CD14-positive monocyte (primary cell): ENCODE measurements at regions not wholly inside any gene's neighbourhood (a gene's known extent, or its start where the extent isn't known, plus 50 kb on each side); places are given as distances from the start of the nearest gene placed in this dataset.

Source experiments
- DNase-seq, 3 donors: peaks; one replicate each; pipeline ENCODE4 v3.0.0-alpha.2; 2011 to 2022
- H2AFZ ChIP-seq: 2 replicates; pipeline ENCODE4 v1.6.0; 2012; ENCODE audit warnings: mild to moderate bottlenecking, low read depth, low read length, inconsistent platforms; ENCODE audit not compliant: insufficient read depth, poor library complexity, severe bottlenecking
- H3K27ac ChIP-seq, 2 donors: 1 replicate in 1 of 2; 2 replicates in 1 of 2; pipeline ENCODE4 v1.5.1; 2012 to 2013; ENCODE audit warnings: low read length in 2 of 2, control low read depth in 1 of 2, inconsistent platforms in 1 of 2, low read depth in 1 of 2, mild to moderate bottlenecking in 1 of 2
- H3K27me3 ChIP-seq, 2 donors: one replicate each; pipeline versions ENCODE4 v1.6.0 to v1.6.1; 2011 to 2013; ENCODE audit warnings: low read length in 2 of 2; ENCODE audit not compliant: control insufficient read depth in 2 of 2, insufficient read depth in 2 of 2
- H3K36me3 ChIP-seq, 2 donors: replicated peaks in 1 of 2; 1 replicate in 1 of 2; 2 replicates in 1 of 2; pipeline versions ENCODE4 v1.5.1 to v1.6.1; 2012 to 2013; ENCODE audit warnings: low read length in 2 of 2, control low read depth in 1 of 2, inconsistent platforms in 1 of 2, mild to moderate bottlenecking in 1 of 2; ENCODE audit not compliant: insufficient read depth in 2 of 2, control insufficient read depth in 1 of 2
- H3K4me1 ChIP-seq, 2 donors: 1 replicate in 1 of 2; 2 replicates in 1 of 2; pipeline versions ENCODE4 v1.5.1 to v1.6.1; 2012 to 2013; ENCODE audit warnings: low read length in 2 of 2, control low read depth in 1 of 2, inconsistent platforms in 1 of 2, mild to moderate bottlenecking in 1 of 2, moderate library complexity in 1 of 2; ENCODE audit not compliant: insufficient read depth in 2 of 2, control insufficient read depth in 1 of 2
- H3K4me2 ChIP-seq: replicated peaks from 2 replicates; pipeline ENCODE3; 2012; ENCODE audit warnings: low read length, moderate library complexity, mild to moderate bottlenecking; ENCODE audit not compliant: poor library complexity, severe bottlenecking; ENCODE audit errors: extremely low read depth
- H3K4me3 ChIP-seq, 3 experiments: fragments of 200-600 bp in 1 of 3; sonication (generic) in 1 of 3; replicated peaks in 1 of 3; 1 replicate in 2 of 3; 2 replicates in 1 of 3; pipeline ENCODE4 v1.5.1; 2011 to 2013; ENCODE audit warnings: low read length in 3 of 3, mild to moderate bottlenecking in 3 of 3, control low read depth in 2 of 3, low read depth in 2 of 3, inconsistent platforms in 1 of 3, moderate library complexity in 1 of 3
- H3K79me2 ChIP-seq: 2 replicates; pipeline ENCODE4 v1.6.0; 2012; ENCODE audit warnings: mild to moderate bottlenecking, control low read depth, inconsistent platforms, low read length, moderate library complexity; ENCODE audit not compliant: insufficient read depth
- H3K9ac ChIP-seq: 2 replicates; pipeline ENCODE4 v1.6.0; 2017; ENCODE audit warnings: low read length, mild to moderate bottlenecking; ENCODE audit not compliant: insufficient read depth, poor library complexity, severe bottlenecking
- H3K9me3 ChIP-seq, 2 donors: replicated peaks in 1 of 2; 1 replicate in 1 of 2; 2 replicates in 1 of 2; pipeline versions ENCODE4 v1.5.1 to v1.6.1; 2012 to 2013; ENCODE audit warnings: low read length in 2 of 2, control low read depth in 1 of 2; ENCODE audit not compliant: control insufficient read depth in 1 of 2, insufficient read depth in 1 of 2
- H4K20me1 ChIP-seq: 2 replicates; pipeline ENCODE4 v1.6.0; 2012; ENCODE audit warnings: mild to moderate bottlenecking, low read length, control low read depth, moderate library complexity; ENCODE audit not compliant: insufficient read depth
- H3K27ac Mint-ChIP-seq, 7 donors: one replicate each; pipeline ENCODE4 v1.8.0; 2020; ENCODE audit warnings: mild to moderate bottlenecking in 7 of 7, mixed read lengths in 7 of 7, moderate library complexity in 6 of 7, inconsistent platforms in 2 of 7
- H3K27me3 Mint-ChIP-seq, 3 donors: one replicate each; pipeline ENCODE4 v1.8.0; 2021 to 2022; ENCODE audit warnings: low read depth in 3 of 3, mild to moderate bottlenecking in 3 of 3, mixed read lengths in 3 of 3, moderate library complexity in 3 of 3, inconsistent platforms in 1 of 3
- H3K36me3 Mint-ChIP-seq, 2 donors: one replicate each; pipeline ENCODE4 v1.8.0; 2020; ENCODE audit warnings: mixed read lengths in 2 of 2, inconsistent platforms in 1 of 2, mild to moderate bottlenecking in 1 of 2
- H3K4me1 Mint-ChIP-seq: one replicate; pipeline ENCODE4 v1.8.0; 2020; ENCODE audit warnings: mild to moderate bottlenecking, mixed read lengths
- H3K4me3 Mint-ChIP-seq, 2 donors: one replicate each; pipeline ENCODE4 v1.8.0; 2020; ENCODE audit warnings: mild to moderate bottlenecking in 2 of 2, mixed read lengths in 2 of 2, moderate library complexity in 1 of 2
- H3K9me3 Mint-ChIP-seq, 7 donors: one replicate each; pipeline ENCODE4 v1.8.0; 2020 to 2022; ENCODE audit warnings: mixed read lengths in 7 of 7, mild to moderate bottlenecking in 6 of 7, moderate library complexity in 6 of 7, inconsistent platforms in 2 of 7
- WGBS: methylation state at CpG from one replicate; pipeline ENCODE4 v1.1.5; 2013; ENCODE audit warnings: missing lambda C conversion rate; ENCODE audit not compliant: insufficient coverage; 5-methylcytosine and 5-hydroxymethylcytosine counted together
- intact Hi-C, 2 donors: fragments of 100-400 bp; cut with micrococcal nuclease; formaldehyde crosslinking; loops; one replicate each; pipeline versions ENCODE4 v1.15.0 to v1.15.1; 2023
- TF ChIP-seq, protein P1 (sequence below): fragments of 200-600 bp; IDR thresholded peaks from one replicate; pipeline ENCODE4 v1.8.0; 2022; ENCODE audit warnings: antibody characterized with exemption, mild to moderate bottlenecking

- Mint-ChIP-seq H3K9me3 (peaks cover 0 to 8% (median 5%) of the 10 kb centered on the region in 7 donors), H3K27ac (no peak overlapping the region), H3K4me1 (no peaks in the 10 kb centered on the region), H3K27me3 (no peaks in the 10 kb centered on the region), H3K36me3 (no peaks in the 10 kb centered on the region), H3K4me3 (no peak overlapping the region)
- Histone ChIP-seq H3K4me1 (no peaks in the 10 kb centered on the region), H3K4me2 (no peak overlapping the region), H2AFZ (no peak overlapping the region), H3K9me3 (no peaks in the 10 kb centered on the region), H3K9ac (no peak overlapping the region), H3K36me3 (no peaks in the 10 kb centered on the region), H3K27me3 (no peaks in the 10 kb centered on the region), H3K4me3 (no peak overlapping the region), H3K79me2 (no peaks in the 10 kb centered on the region), H3K27ac (no peak overlapping the region), H4K20me1 (no peaks in the 10 kb centered on the region)
- no CpG with 5 or more reads among the region's 2 CpGs for WGBS
- no peak for DNase-seq
- TF ChIP-seq, protein P1, sequence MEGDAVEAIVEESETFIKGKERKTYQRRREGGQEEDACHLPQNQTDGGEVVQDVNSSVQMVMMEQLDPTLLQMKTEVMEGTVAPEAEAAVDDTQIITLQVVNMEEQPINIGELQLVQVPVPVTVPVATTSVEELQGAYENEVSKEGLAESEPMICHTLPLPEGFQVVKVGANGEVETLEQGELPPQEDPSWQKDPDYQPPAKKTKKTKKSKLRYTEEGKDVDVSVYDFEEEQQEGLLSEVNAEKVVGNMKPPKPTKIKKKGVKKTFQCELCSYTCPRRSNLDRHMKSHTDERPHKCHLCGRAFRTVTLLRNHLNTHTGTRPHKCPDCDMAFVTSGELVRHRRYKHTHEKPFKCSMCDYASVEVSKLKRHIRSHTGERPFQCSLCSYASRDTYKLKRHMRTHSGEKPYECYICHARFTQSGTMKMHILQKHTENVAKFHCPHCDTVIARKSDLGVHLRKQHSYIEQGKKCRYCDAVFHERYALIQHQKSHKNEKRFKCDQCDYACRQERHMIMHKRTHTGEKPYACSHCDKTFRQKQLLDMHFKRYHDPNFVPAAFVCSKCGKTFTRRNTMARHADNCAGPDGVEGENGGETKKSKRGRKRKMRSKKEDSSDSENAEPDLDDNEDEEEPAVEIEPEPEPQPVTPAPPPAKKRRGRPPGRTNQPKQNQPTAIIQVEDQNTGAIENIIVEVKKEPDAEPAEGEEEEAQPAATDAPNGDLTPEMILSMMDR: no peak
- intact Hi-C loops: no loop called here
Observed at GRCh38 chr5:125652761-125653160, 770.4 kb upstream of the GRAMD2B start.

DNA sequence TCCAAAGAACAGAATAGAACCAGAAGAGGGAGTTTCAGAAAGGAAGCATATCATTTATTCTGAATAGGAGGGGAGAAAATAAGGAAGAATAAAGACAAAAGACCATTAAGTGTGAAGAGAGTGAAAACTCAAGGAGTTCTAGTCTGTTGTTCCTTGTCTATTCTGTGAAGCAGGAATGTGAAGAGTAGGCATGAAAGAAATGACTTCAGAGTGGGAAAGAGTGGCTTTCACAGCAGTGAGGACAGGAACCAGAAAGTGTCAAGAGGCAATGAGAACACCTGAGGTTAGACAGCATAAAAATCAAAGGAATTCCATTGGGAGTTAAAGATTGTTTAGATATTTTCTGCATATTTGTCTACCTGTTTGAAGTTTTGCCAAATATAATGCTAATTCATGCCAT lies 768.8 kb upstream of the GRAMD2B start:
- no peak overlapping the region for H3K4me3 ChIP-seq
- Mint-ChIP-seq H3K9me3 (peaks cover 0 to 9% (median 5%) of the 10 kb centered on the region in 7 donors), H3K27me3 (no peaks in the 10 kb centered on the region), H3K36me3 (no peaks in the 10 kb centered on the region), H3K4me1 (no peaks in the 10 kb centered on the region), H3K4me3 (no peak overlapping the region), H3K27ac (no peak overlapping the region)
- no peaks in the 10 kb centered on the region for H3K27me3 ChIP-seq
- H3K4me1 ChIP-seq: no peaks in the 10 kb centered on the region
- intact Hi-C loops: no loop called here
- TF ChIP-seq, protein P1: no peak
- no peak for DNase-seq
- no peak overlapping the region for H3K27ac ChIP-seq
- no peak overlapping the region for H3K9ac ChIP-seq
- H3K4me2 ChIP-seq: no peak overlapping the region
- no peaks in the 10 kb centered on the region for H3K36me3 ChIP-seq
- H4K20me1 ChIP-seq: no peaks in the 10 kb centered on the region
- H3K79me2 ChIP-seq: no peaks in the 10 kb centered on the region
- H2AFZ ChIP-seq: no peak overlapping the region
- H3K9me3 ChIP-seq: no peaks in the 10 kb centered on the region
